KBM-7 (cell line): ENCODE measurements at regions not wholly inside any gene's neighbourhood (a gene's known extent, or its start where the extent isn't known, plus 50 kb on each side); places are given as distances from the start of the nearest gene placed in this dataset.

Experiments
- DNase-seq: peaks from one replicate; pipeline ENCODE4 v3.0.0-alpha.2; 2015
- in situ Hi-C: fragments of 300-500 bp; cut with MboI; formaldehyde crosslinking; loops from 2 replicates; pipeline ENCODE4 v1.14.3; 2020; ENCODE audit warnings: low sequenced_read_pairs, low pct_unique_long_range_greater_than_20kb, mixed read lengths

DNA sequence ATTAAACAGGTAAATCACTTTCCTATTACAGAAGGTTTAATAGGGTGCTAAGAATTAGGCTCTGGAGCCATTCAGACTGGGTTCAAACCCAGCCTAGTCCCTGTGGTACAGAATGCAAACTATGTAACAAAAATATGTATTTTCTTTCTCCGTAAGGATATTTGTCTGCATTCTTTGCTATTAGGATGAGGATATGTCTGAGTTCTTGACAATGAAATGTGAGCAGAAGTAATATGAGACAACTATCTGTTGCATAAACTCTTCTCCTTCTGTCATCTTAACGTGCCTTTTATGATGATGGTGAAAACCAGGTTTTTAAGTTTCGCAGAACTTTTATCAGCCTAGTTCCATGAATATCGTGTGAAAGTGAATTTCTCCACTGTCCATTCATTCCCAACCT is 1129.1 kb upstream of the ZEB2 start:
- no peak for DNase-seq
- in situ Hi-C loops: no loop called here

DNA sequence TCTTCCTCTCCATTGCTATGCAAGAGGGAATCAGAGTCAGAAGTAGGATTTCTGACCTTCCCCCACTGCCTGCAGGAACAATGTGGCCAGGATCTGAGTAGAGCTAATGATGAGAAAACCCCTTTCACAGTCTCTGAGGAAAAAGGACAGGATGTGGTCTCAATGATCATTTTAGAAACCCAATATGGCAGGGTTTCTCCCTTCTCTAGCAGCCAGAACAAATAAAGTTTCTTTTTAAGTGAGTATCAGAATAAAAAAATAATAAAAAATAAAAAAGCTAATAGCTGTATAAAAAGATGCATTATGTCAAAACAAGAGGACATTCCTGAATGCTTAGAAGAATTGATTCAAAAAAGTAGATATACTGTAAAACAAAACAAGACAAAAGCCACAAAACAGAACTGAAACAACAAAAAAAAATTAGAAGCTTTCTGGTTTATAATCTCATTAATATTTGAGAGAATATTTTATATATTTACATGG is 1124.9 kb upstream of the ZEB2 start:
- in situ Hi-C loops: no loop called here
- no peak for DNase-seq

DNA sequence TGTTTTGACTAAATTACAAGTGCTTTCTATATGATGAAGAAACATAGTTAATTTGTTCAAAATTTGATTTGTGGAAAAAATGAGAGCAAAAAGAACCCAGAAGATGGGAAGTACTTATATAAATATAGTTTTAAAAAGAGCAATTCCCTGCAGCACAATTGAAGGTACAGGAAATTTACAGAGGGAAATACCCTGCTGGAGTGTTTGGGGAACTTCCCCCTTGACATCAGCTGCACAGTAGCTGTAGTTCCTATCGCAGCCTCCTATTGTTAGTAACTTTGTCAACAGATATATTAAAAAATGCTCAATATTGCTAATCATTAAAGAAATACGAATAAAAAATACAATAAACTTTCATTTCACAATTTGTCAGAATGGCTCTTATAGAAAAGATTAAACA is 1118.8 kb upstream of the ZEB2 start:
- in situ Hi-C loops: no loop called here
- no peak for DNase-seq

DNA sequence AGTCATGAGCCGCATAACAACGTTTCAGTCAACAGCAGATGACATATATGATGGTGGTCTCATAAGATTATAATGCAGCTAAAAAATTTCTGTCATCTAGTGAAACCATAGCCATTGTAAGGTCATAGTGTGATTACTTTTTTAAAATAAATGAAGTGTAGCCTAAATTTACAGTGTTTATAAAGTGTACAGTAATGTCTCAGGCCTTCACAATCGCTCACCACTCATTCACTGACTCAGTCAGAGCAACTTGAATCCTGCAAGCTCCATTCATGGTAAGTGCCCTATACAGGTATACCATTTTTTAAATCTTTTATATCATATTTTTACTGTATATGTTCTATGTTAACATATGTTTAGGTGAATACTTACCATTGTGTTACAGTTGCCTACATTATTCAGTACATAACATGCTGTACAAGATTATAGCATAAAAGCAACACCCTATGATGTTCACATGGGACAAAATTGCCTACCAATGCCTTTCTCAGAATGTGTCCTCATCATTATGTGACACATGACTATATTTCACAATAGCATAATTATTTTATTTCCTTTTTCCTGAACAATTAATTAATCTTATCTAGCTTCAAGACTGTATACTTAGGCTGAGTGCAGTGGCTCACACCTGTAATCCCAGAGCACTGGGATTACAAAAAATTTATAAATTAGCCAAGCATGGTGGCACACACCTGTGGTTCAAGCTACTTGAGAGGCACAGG is 1115.9 kb upstream of the ZEB2 start:
- in situ Hi-C loops: no loop called here
- no peak for DNase-seq

DNA sequence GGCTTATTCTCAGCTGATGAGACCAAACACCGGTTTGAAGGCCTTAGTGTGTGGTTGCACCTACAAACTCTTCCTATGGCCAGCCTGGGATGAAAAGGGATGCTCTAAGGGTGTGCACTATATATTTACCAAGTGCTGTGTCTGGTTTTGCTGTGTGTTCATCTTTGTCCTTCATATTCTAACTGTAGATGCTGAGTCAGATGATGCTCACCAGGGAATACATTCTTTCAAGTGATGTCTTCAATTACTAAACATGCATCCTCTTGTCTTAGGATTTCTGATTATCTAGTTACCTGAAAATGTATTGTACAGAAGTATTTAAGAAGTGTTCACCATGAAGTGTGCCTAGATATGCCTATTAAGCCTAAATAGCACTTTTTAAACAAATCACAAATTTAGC is 1111.6 kb upstream of the ZEB2 start:
- in situ Hi-C loops: no loop called here
- DNase-seq: no peak

DNA sequence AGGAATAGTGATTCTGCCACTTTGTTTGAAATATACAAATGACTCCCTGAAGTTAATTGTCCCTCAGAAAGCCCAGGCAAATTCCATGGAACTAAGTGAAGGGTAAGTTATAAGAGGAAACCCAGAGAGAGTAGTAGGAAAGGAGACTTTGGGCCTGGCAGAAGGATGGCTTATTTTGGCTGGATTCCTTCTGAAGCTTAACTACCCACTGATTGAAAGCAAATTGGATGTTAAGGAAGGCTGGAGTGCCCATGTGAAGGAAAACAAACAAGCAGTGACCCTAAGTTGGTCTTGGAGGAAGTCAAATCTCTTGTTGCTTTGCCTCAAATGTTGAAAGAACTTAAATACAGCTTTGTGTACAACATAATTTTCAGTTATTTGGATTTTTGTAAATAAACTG is 1106.4 kb upstream of the ZEB2 start:
- in situ Hi-C loops: no loop called here

DNA sequence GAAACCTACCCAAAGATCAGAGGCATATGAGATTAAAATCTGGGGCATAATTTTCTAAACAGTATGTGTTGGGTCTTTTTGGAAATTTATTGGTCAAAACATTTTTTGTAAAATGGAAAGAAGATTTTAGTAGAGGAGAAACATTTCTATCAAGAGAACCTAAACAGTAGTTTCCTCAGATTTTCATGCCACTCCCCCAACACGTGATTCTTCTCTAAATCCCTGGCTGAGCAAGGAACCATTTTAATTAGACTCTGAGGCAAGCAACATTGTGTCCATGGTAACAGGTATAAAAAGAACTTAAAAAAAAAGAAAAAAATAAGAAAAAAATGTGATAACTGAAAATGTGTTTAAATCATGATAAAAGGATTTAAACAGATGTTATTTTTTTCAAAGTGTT is 1105.2 kb upstream of the ZEB2 start:
- DNase-seq: no peak
- in situ Hi-C loops: no loop called here

More for the DNA sequence above, 1106.4 kb upstream of the ZEB2 start:
- DNase-seq: no peak

DNA sequence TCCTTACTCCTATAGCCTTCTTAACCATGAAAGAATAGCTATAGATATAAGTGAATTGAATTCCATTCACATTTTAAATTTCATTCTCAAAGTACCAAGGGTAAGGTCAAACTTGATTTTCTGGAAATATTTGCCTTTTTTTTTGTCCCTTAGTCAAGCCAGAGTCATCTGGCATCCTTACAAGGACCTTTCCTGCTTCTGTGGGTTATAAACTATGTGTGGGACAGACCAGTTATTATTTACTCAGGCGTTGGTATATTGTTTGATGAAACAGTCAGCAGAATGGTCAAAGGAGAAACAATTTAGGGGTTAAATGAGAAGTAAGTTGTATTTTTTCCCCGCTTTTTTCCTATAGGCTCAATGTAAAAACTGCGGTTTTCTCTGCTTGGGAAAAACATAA is 1103.2 kb upstream of the ZEB2 start:
- no peak for DNase-seq
- in situ Hi-C loops: no loop called here

DNA sequence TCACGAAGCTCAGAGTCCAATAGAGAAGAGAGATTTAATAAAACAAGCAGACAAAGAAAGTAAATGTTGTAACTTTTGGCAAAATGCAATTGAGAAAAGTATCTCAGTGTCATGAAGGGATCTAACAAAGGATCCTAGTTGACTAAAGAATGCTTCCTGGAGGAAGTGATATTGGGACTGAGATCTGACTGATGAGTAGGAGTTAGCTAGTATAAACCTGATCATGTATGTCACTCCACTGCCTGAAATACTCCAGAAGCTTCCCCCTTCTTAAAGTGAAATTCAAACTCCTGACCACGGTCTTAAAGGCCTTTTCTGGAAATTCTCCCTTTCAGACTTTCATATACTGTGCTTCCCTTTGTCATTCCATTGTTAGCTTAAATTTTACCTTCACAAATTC is 1102.4 kb upstream of the ZEB2 start:
- no peak for DNase-seq
- in situ Hi-C loops: no loop called here

DNA sequence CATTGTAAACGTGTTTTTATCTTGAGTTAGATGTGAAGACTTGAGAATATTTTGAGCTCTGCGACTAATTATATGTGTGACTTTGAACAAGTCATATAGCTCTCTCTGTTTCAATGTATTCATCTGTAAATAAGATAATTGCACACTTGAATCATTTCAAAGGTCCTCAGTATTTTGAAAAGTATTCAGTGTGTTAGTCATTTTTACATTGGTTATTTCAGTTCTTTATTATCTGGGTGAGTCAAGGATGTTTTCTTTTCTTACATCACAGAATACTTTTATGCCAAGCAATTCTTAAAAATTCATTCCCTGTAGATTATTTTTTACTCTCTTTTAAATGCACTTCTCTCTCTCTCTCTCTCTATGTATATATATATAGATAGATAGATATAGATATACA is 1098.0 kb upstream of the ZEB2 start:
- no peak for DNase-seq
- in situ Hi-C loops: no loop called here

DNA sequence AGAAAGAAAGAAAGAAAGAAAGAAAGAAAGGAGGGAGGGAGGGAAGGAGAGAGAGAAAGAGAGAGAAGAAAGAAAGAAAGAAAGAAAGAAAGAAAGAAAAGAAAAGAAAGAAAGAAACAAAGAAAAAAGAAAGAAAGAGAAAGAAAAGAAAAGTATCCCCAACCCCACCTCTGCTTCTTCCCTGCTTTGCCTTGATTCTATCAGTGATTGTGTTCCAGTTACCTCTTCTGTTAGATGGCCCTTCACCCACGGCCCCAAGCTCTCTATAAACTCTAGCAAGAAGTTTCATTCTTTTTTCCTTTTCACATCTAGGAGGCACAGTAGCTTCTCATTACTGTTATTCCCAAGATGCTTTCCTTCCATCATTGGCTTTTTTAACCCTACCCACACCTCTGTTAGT is 1097.5 kb upstream of the ZEB2 start:
- in situ Hi-C loops: no loop called here
- DNase-seq: no peak

DNA sequence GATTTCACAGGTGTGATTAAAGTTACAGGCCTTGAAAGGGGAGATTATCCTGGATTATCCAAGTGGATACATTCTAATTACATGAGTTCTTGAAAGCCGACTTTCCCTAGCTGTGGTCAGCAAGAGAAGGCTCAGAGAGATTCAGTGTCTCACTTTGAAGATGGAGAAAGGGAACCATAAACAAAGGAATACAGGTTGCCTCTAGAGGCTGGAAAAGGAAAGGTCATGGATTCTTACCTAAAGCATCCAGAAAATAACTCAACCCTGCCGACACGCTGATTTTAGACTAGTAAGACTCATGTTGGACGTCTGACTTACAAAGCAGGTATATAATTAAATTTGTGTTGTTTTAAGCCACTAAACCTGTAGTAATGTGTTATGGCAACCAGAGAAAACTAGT is 1095.7 kb upstream of the ZEB2 start:
- DNase-seq: no peak
- in situ Hi-C loops: no loop called here

DNA sequence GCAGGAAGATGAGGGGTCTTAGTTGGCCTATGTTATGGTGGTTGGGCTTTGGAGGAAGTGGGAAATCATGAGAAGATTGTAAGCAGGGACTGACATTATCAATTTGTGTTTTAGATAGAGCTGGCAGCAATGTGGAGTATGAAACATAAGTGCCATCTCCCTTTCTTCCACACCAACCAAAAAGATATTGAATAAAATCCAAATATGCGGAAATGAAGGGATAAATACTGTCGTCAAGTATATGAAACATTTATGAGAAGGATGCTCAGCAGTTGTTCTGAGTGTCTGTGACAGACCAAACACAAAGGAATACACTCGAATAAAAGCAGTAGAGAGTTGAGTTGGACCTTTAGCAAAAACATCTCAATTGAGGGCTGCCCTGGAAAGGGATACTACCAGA is 1090.0 kb upstream of the ZEB2 start:
- in situ Hi-C loops: no loop called here
- DNase-seq: no peak

DNA sequence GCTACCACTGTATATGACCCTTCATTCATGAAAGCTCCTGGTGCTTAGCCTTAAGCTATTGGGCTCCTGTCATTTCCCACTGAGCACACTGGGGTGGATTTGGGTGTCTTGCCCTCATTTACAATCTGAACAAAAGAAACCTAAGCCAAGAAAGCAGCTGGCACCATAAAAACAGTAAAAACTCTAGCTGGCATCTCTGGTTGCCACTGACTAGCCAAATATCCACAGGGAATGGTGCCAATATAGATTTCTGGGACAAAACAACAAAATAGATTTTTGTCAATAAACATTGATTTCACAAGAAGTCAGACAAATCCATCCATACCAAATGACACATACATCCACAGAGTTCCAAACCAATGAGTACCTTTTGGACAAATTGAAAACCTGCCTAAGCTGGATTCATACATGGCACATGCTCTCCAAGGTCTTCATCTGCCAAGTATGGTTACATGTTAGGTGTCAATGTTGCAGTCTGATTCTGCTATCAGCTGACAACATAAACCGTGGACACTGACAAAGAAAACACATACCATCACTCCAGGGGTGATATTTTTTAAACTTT is 1081.5 kb upstream of the ZEB2 start:
- in situ Hi-C loops: no loop called here
- no peak for DNase-seq

DNA sequence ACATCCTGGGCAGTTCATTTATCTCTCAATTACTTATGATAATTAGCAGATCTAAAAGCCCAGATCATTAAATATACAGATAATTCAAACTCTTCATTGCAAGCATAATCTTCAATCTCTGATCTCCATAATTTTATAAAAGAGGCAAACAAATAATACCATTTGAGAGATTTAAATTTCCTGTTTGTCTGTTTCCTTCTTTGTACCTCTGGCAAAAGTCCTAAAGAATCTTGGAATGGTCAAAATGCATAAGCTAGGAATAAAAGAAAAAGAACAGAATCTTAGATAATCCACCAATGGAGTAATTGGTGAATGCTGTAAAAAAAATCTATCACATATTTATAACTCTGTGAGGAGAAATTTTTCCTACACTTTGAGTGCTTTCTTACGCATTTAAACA is 1080.9 kb upstream of the ZEB2 start:
- in situ Hi-C loops: no loop called here

DNA sequence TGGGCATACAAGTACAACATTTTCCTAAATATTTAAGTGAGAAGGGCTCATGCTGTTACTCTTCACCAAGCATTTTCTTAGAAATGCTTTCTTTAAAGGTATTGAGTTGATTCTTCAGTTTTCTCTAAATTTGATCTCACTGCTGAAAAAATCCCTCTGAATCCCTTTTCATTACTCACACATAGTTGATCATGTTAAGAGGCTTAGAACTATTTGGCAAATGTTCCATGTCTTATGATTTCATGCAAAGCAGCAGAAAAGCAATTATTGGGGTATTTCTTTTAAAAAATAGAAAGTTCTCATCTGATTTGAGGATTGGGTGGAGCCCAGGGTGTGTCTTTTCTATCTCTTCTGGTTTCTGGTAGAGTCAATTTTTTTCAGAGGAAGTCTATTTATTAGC is 1079.8 kb upstream of the ZEB2 start:
- no peak for DNase-seq
- in situ Hi-C loops: no loop called here

More for the DNA sequence above, 1080.9 kb upstream of the ZEB2 start:
- no peak for DNase-seq

DNA sequence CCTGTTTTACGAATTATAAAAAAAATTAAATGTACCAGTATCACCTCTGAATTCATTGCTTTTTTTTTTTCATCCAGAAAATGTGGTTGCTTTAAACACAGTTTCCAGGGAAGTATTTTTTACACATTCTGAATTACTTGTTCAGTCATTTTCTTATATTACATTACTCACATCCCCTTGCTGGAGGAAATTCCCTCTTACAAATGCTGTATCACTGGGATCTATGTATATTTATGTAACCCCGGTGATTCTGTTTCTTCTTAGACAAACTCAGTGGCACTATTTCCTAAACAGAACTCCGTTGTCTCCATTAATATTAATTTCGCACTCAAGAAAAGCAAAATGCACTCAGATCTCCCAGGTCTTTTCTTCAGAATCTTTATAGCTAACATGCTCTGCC is 1078.5 kb upstream of the ZEB2 start:
- no peak for DNase-seq
- in situ Hi-C loops: no loop called here

DNA sequence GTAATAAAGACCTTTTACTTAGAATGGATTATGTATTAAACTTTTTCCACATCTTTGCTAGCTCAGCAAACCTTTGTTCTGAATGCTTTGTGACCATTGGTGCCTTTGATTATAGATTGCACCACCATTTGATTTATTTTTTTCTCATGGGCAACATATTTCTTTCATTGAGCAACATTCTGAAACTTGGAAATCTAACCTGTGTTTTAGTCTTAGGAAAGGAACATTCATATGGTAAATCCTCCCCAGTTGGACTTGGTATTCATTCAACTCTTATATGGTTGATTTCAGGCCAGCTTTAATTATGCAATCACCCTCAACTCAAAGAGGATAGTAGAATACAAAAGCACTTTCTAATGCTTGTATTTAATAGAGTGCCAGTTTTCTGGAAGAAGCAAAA is 1077.9 kb upstream of the ZEB2 start:
- DNase-seq: no peak
- in situ Hi-C loops: no loop called here

DNA sequence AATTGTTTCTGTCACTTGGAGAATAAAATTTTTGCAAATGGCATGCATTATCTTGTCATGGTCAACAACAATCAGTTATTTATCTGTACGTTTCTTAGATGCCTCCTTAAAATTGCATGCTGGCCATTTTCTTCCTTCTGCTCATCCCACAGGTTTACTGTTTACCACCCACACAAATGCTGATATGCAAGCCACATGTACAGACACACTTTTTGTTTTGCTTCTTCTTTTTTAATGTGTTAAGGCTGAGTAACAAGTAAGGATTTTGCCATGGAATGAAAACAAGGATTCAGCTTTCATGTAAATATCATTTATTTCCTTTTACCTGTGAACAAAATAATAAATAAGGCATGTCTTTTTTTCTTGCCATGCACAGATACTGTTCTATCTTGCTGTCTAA is 1077.1 kb upstream of the ZEB2 start:
- DNase-seq: no peak
- in situ Hi-C loops: no loop called here

DNA sequence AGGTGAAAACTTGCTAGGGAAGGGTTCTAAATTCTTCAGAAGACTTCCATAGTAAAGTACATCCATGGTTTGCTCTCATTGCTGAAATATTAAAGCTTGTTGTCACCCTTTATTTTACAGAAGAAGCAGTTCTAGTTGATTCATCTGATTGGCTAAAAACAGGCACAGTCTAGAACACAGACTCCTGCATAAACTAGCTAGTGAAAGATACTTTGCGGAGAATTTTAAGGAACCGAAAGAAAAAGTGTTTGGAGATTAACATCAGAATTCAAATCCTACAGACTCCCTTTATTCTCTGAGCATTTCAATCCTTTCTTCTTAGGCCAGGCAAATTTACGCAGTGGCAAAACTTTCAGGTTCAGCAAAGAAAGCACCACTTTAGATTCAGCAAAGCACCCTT is 1076.5 kb upstream of the ZEB2 start:
- in situ Hi-C loops: no loop called here
- no peak for DNase-seq

DNA sequence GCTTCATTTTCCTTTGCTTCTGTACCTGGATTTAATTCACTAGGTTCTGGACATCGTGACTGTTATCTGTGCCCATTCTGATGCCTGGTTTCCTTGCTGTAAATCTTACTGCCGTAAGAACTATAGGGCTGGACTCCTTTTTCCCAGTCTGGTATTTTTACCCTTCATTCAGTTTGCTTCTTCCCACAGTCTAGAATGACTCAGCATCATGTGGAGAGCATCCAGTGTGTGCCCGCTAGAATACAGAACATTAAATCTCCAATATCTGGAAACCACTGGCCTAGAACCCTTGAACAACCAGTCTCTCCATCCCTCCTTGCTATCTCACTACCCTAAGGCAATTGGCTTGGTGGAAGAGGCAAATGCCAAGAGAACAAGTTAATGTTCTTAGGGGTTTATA is 1075.4 kb upstream of the ZEB2 start:
- in situ Hi-C loops: no loop called here
- no peak for DNase-seq
